Activated naive CD8-positive, alpha-beta T cell treated with anti-CD3 and anti-CD28 coated beads, Interleukin-2, amount 50 U/mL, for 24 hours (primary cell): ENCODE measurements at regions not wholly inside any gene's neighbourhood (a gene's known extent, or its start where the extent isn't known, plus 50 kb on each side); places are given as distances from the start of the nearest gene placed in this dataset.
"Not testable (repeated sequence)": the region's sequence is repeated elsewhere in the genome, so short reads cannot be mapped to it uniquely, and the experiment has no call there.

Experiments
- ATAC-seq: fragments of 150-1000 bp; cut with Tn5 transposase; one replicate; pipeline ENCODE4 v1.10.0; 2021
- DNase-seq: peaks from one replicate; pipeline ENCODE4 v3.0.0; 2021
- H3K27ac Mint-ChIP-seq: one replicate; pipeline ENCODE4 v1.8.0; 2021; ENCODE audit warnings: mild to moderate bottlenecking, mixed read lengths
- H3K27me3 Mint-ChIP-seq: one replicate; pipeline ENCODE4 v1.8.0; 2021; ENCODE audit warnings: mixed read lengths
- H3K36me3 Mint-ChIP-seq: one replicate; pipeline ENCODE4 v1.8.0; 2021; ENCODE audit warnings: low read depth, mixed read lengths
- H3K4me1 Mint-ChIP-seq: one replicate; pipeline ENCODE4 v1.8.0; 2021; ENCODE audit warnings: mixed read lengths
- H3K4me3 Mint-ChIP-seq: one replicate; pipeline ENCODE4 v1.8.0; 2021; ENCODE audit warnings: mild to moderate bottlenecking, moderate library complexity, mixed read lengths
- H3K9me3 Mint-ChIP-seq: one replicate; pipeline ENCODE4 v1.8.0; 2021; ENCODE audit warnings: mixed read lengths

DNA sequence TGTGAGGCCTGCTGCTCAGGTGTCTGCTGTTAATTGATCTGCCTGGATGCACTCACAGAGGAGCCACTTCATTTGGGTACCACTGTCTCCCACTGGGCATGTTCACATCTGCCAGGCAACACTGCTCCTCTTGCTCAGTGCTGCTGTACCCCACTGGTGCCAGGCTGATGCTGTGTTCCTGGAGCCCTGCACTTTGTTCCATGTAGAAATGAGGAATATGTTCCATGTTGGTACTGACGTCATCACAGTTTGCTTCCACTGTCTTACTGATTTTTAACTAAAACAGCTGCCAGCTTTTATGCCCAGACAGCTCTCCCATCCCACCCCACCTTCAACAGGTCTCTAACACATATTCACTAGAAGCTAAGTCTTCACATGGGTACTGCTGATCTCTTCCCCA, 355.7 kb downstream of the LRRC70 start:
- H3K4me1 Mint-ChIP-seq = no peaks in the 10 kb centered on the region
- H3K4me3 Mint-ChIP-seq = no peak overlapping the region
- no peak overlapping the region for H3K27ac Mint-ChIP-seq
- H3K27me3 Mint-ChIP-seq = no peaks in the 10 kb centered on the region
- DNase-seq (no peak), ATAC-seq (no peak)
- no peaks in the 10 kb centered on the region for H3K9me3 Mint-ChIP-seq
- H3K36me3 Mint-ChIP-seq = no peaks in the 10 kb centered on the region

DNA sequence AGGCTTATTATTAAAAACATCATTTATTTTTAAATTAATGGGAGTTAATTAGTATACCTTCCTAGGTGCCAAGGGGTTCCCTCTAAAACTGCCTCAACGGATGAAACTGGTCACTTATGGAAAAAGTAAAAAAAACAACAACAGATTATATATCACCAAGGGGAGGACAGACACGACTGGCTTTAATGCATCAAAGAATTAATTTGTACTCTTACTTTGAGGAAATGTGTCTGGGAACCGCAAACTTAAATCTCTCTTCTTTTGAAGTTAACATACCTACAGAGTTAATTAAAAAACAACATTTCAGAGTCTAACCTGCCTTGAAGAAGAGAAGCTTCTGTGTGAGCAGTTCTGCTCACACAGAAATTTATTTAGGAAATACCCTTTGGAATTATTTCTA, 354.6 kb downstream of the LRRC70 start:
- no peaks in the 10 kb centered on the region for H3K4me1 Mint-ChIP-seq
- H3K9me3 Mint-ChIP-seq = no peaks in the 10 kb centered on the region
- no peak overlapping the region for H3K4me3 Mint-ChIP-seq
- DNase-seq (no peak), ATAC-seq (no peak)
- no peaks in the 10 kb centered on the region for H3K36me3 Mint-ChIP-seq
- no peak overlapping the region for H3K27ac Mint-ChIP-seq
- H3K27me3 Mint-ChIP-seq = no peaks in the 10 kb centered on the region

DNA sequence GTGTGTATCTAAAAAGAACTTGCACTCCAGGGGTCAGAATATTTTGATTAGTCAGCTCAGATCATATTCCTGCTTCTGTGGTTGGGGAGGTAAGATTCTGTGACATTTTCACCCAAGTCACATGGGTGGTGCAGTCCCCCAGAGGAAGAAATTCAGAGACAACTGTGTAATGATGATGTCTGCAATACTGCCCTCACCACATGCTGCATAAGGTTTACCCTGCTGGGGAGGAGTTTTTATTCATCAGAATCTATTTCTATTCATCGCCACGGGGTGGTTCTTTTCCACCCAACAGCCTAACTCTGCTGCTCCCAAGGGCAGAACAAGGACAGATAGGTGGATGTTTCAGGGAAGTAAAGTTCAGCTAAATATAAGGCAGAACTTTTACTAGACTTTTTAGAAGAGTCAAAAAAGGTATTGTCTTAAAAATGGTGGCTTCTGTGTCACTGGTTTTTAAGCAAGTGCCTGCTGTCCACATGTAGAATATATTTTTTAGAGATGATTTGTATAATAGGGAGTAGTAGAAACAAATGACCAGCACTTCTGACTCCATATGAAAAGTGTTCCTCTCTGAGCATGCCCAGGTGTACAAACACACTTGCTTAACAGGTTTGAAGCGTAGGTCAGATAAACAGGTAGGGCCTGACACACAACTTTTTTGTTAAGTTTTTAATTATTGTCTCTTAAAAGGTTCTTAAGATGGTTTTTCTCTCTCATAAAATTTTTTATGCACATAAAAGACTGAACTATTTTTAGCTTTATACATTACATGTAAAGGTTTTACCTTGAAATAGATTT, 352.7 kb downstream of the LRRC70 start:
- H3K36me3 Mint-ChIP-seq = no peaks in the 10 kb centered on the region
- no peaks in the 10 kb centered on the region for H3K4me1 Mint-ChIP-seq
- no peak for ATAC-seq
- H3K4me3 Mint-ChIP-seq = no peak overlapping the region
- H3K9me3 Mint-ChIP-seq = no peaks in the 10 kb centered on the region
- H3K27me3 Mint-ChIP-seq = no peaks in the 10 kb centered on the region
- no peak for DNase-seq
- no peak overlapping the region for H3K27ac Mint-ChIP-seq

DNA sequence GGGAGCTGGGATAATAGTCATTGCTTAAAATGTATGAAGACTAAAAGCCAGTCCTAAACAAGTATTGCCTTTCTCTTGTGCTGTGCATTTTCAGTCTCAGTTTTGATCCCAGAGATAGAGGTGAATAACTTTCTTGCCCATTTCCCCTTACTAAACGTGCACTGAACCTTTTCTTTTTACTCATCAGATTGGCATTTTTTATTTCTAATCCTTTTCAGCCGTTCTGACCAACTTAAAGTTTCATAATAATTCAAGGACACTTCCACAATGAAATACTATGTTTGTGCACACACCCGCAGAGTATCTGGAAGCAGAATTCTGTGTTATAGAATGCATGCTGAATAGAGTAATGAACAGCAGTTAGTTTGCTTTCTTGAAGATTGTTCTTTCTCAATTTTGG, 343.6 kb downstream of the LRRC70 start:
- Mint-ChIP-seq H3K36me3 (no peaks in the 10 kb centered on the region), H3K9me3 (no peaks in the 10 kb centered on the region), H3K27me3 (no peaks in the 10 kb centered on the region), H3K4me1 (no peaks in the 10 kb centered on the region), H3K27ac (no peak overlapping the region), H3K4me3 (no peak overlapping the region)
- ATAC-seq (no peak), DNase-seq (no peak)

DNA sequence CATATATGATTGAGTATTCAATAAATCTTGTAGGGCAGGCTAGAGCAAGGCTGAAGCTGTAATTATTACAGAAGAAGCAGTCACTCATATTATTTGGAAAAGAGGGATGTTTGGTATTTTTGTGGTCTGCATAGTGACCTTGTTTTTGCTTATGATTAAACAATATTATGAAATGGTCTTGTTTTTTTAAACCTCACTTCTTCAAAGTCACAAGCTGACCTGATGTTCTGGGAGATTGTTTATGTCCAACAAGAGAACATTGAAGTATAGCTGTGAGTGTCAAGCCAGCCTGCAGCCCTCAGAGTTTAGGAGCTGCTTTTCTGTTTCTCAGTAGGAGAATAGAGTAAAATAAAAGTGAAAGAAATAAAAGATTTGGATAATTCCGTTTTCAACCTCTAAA, 342.2 kb downstream of the LRRC70 start:
- Mint-ChIP-seq H3K4me3 (no peak overlapping the region), H3K36me3 (no peaks in the 10 kb centered on the region), H3K27ac (no peak overlapping the region), H3K4me1 (no peaks in the 10 kb centered on the region), H3K27me3 (no peaks in the 10 kb centered on the region), H3K9me3 (no peaks in the 10 kb centered on the region)
- no peak for ATAC-seq
- DNase-seq = no peak

DNA sequence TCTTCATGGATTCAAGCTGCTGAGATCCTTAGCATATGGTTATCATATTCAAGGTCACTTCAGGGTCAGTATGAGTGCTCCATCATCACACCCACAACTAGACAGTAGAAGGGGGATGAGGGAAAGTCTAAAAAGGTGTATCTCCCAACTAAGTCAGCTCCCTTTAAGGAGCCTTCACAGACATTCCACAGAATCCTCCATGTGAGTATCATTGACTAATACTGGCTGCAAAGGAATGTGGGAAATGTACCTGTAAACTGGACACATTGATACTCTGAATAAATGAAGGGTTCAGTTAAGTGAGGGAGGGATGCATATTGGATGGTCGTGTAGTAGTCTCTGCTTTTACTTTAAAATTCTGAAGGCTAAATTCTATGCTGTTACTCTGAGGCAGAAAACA, 330.7 kb downstream of the LRRC70 start:
- Mint-ChIP-seq H3K9me3 (peaks cover 15% of the 10 kb centered on the region), H3K4me1 (no peaks in the 10 kb centered on the region), H3K36me3 (no peaks in the 10 kb centered on the region), H3K27me3 (no peaks in the 10 kb centered on the region), H3K4me3 (no peak overlapping the region), H3K27ac (no peak overlapping the region)
- no peak for ATAC-seq
- DNase-seq = no peak

DNA sequence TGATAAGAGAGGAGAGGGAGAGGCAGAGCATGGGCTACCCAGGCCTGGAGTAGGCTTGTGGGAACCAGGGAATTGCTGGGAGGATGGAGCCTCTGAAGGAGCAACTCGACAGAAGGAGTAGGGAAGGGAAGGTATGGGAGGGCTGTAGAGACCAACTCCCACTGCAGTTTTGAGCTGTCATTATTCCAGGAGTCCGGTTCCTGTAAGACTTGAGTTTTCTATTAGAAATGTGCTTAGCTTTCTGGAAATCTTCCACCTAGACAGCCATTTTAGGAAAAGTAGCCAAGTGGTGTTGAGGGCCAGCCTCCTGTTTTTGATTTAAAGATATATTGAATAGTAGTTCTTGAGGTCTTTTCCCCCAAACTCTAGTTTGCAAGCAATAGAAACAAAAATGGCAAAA, 323.5 kb downstream of the LRRC70 start:
- no peak overlapping the region for H3K4me3 Mint-ChIP-seq
- peaks cover 4% of the 10 kb centered on the region for H3K27me3 Mint-ChIP-seq
- H3K9me3 Mint-ChIP-seq = no peaks in the 10 kb centered on the region

DNA sequence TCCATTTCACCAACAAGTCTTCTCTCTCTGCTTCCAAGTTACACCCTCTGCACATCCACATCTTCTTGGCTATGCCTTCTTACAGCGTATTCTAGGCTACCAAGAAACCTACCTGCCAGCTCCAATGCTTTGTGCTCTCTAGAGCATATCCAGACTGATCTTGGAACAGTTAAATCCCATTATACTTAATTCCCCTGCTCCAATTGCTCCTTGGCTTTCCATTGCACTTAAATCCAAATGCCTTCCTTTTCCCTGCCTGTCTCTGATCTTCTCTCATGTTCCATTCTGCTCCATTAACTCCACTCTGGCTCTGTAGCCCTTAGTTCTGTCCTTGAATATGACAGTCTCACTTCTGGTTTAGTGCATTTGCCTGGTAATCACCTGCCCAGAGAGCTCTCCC, 322.4 kb downstream of the LRRC70 start:
- ATAC-seq (no peak), DNase-seq (no peak)
- peaks cover 4% of the 10 kb centered on the region for H3K27me3 Mint-ChIP-seq
- H3K4me3 Mint-ChIP-seq = no peak overlapping the region
- no peaks in the 10 kb centered on the region for H3K4me1 Mint-ChIP-seq
- H3K27ac Mint-ChIP-seq = no peak overlapping the region
- H3K36me3 Mint-ChIP-seq = no peaks in the 10 kb centered on the region
- no peaks in the 10 kb centered on the region for H3K9me3 Mint-ChIP-seq

More for the DNA sequence above, 323.5 kb downstream of the LRRC70 start:
- H3K36me3 Mint-ChIP-seq = no peaks in the 10 kb centered on the region
- no peaks in the 10 kb centered on the region for H3K4me1 Mint-ChIP-seq
- DNase-seq = no peak
- H3K27ac Mint-ChIP-seq = no peak overlapping the region
- no peak for ATAC-seq

DNA sequence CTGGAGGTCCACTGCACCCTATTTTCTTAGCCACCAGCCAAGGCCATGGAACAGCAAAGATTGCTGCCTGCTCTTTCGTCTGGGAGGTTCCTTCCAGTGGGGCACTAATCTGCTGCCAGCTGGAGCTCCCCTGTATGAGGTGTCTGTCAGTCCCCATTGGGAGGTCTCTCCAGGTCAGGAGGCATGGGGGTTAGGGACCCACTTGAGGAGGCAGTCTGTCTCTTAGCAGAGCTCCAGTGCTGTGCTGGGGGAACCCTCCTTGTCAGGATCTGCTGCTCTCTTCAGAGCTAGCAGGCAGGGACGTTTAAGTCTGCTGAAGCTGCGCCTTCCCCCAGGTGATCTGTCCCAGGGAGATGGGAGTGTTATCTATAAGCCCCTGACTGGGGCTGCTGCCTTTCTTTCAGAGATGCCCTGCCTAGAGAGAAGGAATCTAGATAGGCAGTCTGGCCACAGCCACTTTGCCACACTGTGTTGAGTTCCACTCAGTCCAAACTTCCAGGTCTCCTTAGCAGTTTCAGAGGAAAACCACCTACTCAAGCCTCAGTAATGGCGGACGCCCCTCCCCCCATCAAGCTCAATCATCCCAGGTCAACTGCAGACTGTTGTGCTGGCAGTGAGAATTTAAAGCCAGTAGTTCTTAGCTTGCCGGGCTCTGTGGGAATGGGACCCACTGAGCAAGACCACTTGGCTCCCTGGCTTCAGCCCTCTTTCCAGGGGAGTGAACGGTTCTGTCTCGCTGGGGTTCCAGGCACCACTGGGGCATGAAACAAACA, 317.7 kb downstream of the LRRC70 start:
- ATAC-seq (no peak), DNase-seq (no peak)
- Mint-ChIP-seq H3K27ac (no peak overlapping the region), H3K27me3 (peaks cover 4% of the 10 kb centered on the region), H3K4me3 (no peak overlapping the region), H3K4me1 (no peaks in the 10 kb centered on the region), H3K9me3 (no peaks in the 10 kb centered on the region), H3K36me3 (no peaks in the 10 kb centered on the region)

DNA sequence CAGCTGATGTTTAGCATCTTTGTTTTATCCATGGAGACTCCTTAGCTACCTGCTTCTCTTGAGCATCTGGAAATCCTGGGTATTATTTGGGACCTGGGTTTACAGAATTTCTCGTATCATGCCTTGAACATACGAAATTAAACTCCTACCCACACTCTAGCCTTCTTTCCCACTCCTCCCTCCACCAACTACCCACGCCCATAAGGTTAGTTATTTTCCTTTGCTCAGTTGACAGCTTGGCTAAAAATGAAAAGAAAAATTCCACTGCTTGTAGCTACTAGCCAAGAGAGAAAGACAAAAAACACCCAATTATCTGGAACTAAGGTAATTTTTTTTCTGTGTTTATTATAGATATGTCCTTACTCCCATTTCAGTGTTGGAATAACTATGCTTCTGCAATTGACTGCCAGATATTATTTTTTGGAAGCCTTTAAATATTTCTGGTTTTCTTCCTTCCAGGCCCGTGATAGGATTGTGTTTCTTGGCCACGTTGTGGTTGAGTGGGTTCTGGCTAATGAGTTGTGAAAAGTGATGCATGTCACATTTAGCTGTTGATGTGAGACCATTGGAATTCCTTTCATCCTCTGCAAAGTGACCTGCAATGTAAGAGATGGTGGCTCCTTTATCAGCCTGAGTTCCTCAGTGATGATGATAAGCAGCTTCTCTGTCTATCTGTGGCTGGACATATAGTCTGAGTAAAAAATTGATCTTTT, 308.1 kb downstream of the LRRC70 start:
- Mint-ChIP-seq H3K4me1 (no peaks in the 10 kb centered on the region), H3K27me3 (no peaks in the 10 kb centered on the region), H3K9me3 (no peaks in the 10 kb centered on the region), H3K4me3 (no peak overlapping the region), H3K36me3 (no peaks in the 10 kb centered on the region), H3K27ac (no peak overlapping the region)
- no peak for ATAC-seq
- DNase-seq = no peak

DNA sequence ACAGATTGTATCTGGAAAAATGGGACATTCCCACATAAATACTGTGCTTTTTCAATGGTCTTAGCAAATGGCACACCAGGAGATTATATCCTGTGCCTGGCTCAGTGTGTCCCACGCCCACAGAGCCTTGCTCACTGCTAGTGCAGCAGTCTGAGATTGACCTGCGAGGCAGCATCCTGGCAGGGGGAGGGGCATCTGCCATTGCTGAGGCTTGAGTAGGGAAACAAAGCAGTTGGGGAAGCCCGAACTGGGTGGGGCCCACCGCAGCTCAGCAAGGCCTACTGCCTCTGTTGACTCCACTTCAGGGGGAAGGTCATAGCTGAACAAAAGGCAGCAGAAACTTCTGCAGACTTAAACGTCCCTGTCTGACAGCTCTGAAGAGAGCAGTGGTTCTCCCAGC, 258.7 kb downstream of the LRRC70 start:
- not testable (repeated sequence) for ATAC-seq, H3K4me3 Mint-ChIP-seq, H3K27me3 Mint-ChIP-seq, H3K36me3 Mint-ChIP-seq, DNase-seq, H3K4me1 Mint-ChIP-seq, H3K27ac Mint-ChIP-seq
- peaks cover 20% of the 10 kb centered on the region for H3K9me3 Mint-ChIP-seq

DNA sequence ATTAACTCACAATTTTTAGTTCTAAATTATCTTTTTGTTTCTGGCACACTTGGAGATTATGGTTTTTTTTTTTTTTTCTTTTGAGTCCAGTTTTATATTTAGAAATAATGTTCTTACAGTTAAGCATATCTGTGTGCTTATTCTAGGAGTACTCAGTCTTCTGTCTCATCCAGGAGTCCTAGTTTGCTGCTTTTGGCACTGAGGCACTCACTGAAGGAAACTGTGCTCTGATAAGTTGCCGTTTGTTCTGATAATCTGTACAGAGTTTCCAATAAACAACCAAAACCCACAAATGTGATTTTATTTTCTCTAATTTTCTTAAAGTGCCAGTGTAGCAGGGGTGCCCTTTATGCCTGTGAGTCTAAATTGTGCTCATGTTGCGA, 251.0 kb downstream of the LRRC70 start:
- no peaks in the 10 kb centered on the region for H3K36me3 Mint-ChIP-seq
- ATAC-seq = no peak

DNA sequence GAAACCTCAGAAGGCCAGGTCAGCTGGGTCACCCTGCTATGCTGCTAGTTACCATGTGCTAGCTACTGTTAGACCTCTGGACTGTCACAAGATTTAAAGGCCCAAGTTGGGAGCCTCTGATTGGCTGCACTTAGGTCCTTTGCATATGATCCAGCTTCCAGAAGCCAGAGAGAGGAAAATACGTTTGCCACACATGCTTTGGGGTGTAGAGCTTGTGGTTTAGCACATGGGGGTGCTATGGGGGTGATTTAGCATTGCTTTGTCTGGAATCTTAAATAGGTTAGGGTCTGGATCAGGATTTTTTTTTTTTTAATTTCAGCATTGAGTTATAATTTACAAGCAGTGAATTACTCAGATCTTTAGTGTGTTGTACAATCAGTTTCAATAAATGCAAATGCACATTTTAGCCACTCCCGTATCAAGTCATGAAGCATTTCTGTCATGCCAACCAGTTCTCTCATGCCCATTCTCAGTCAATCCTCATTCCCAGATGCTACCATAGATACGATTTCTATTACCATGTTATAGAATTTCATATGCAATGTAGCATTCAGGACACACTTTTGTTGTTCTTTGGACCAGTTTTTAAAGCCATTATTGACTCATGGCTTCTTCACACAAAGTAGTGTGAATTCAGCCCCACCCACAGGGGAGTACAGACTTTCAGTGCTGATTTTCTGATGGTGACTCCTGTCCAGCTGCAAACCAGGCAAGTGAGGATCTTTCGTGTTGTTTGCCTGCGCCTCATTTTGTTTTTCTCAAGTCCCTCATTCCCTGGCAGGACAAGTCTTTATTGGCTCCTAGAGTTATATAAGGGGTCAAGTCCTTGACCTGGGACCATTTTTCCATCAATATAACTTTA, 250.4 kb downstream of the LRRC70 start:
- Mint-ChIP-seq H3K27ac (no peak overlapping the region), H3K27me3 (no peaks in the 10 kb centered on the region), H3K4me3 (no peak overlapping the region), H3K9me3 (peaks cover 10% of the 10 kb centered on the region), H3K4me1 (no peaks in the 10 kb centered on the region), H3K36me3 (no peaks in the 10 kb centered on the region)
- no peak for ATAC-seq
- no peak for DNase-seq

More for the DNA sequence above, 251.0 kb downstream of the LRRC70 start:
- Mint-ChIP-seq H3K4me3 (no peak overlapping the region), H3K27ac (no peak overlapping the region), H3K27me3 (no peaks in the 10 kb centered on the region), H3K9me3 (peaks cover 10% of the 10 kb centered on the region), H3K4me1 (no peaks in the 10 kb centered on the region)
- DNase-seq = no peak

DNA sequence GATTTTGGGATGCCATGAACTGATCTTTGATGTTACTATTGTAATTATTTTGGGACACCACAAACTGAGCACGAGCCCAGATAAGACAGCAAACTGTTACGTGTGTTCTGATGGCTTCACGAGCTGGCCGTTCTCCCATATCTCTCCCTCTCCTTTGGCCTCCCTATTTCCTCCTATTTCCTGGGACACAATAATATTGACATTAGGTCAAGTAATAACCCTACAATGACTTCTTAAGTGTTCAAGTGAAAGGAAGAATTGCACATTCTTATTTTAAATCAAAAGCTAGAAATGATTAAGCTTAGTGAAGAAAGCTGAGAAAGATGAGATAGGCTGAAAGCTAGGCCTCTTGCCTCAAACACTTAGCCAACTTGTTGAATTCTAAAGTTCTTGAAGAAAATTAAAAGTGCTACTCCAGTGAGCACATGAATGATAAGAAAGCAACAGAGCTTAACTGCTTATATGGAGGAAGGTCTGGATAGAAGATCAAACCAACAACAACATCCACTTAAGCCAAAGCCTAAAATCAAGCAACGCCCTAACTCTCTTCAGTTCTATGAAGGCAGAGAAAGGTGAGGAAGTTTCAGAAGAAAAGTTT, 247.1 kb downstream of the LRRC70 start:
- no peak for DNase-seq
- Mint-ChIP-seq H3K36me3 (no peaks in the 10 kb centered on the region), H3K27me3 (no peaks in the 10 kb centered on the region), H3K9me3 (peaks cover 5% of the 10 kb centered on the region), H3K4me3 (no peak overlapping the region), H3K4me1 (no peaks in the 10 kb centered on the region), H3K27ac (no peak overlapping the region)
- no peak for ATAC-seq
